ENCODE measurements at regions not wholly inside any gene's neighbourhood (a gene's known extent, or its start where the extent isn't known, plus 50 kb on each side); places are given as distances from the start of the nearest gene placed in this dataset.

GRCh38 chr1:95657248-95657647 lies 423.2 kb downstream of the RWDD3 start:
- Histone ChIP-seq H3K27me3 (ENCODE audit: control insufficient read depth in 4 of 4, insufficient read depth in 4 of 4, low read length in 3 of 4) (no peaks in the 10 kb centered on the region), H3K36me3 (ENCODE audit: control insufficient read depth in 4 of 4, insufficient read depth in 3 of 4, low read depth in 1 of 4, low read length in 3 of 4) (no peaks in the 10 kb centered on the region), H3K27ac (ENCODE audit: low read depth in 1 of 2, low read length in 2 of 2) (no peak overlapping the region), H3K9ac (ENCODE audit: low read depth in 1 of 2, low read length in 2 of 2) (no peak overlapping the region), H3K4me3 (ENCODE audit: low read depth in 1 of 3, low read length in 3 of 3) (no peak overlapping the region), H3K9me3 (ENCODE audit: control insufficient read depth in 4 of 4, low read length in 3 of 4) (no peaks in the 10 kb centered on the region), H3K4me1 (ENCODE audit: control insufficient read depth in 4 of 4, insufficient read depth in 4 of 4, low read length in 3 of 4) (no peaks in the 10 kb centered on the region)
- no peak for DNase-seq (ENCODE audit: low spot score)
- WGBS, result 84% methylated on average over 4 of the region's 4 CpGs
- TF ChIP-seq TAF1 (conservative IDR thresholded peaks at IDR 0.05), result no peak
- no peak for TF ChIP-seq SP1 (IDR thresholded peaks at IDR 0.05)
- no peak for TF ChIP-seq RAD21 (IDR thresholded peaks at IDR 0.05)
- no peak for TF ChIP-seq RXRA (IDR thresholded peaks at IDR 0.05)
- no peak for TF ChIP-seq NR2F2 (IDR thresholded peaks at IDR 0.05)
- no peak for TF ChIP-seq EGR1 (IDR thresholded peaks at IDR 0.05; ENCODE audit: low read depth in 2 of 2)
- no peak for TF ChIP-seq YY1 (IDR thresholded peaks at IDR 0.05)
- no peak for TF ChIP-seq HNF4G (IDR thresholded peaks at IDR 0.05)
- TF ChIP-seq MAX (IDR thresholded peaks at IDR 0.05), result no peak
- TF ChIP-seq GABPA (IDR thresholded peaks at IDR 0.05 in 1 of 2, conservative IDR thresholded peaks at IDR 0.05 in 1 of 2), result no peak
- no peak for TF ChIP-seq HNF4A (conservative IDR thresholded peaks at IDR 0.05)

- no peaks in the 10 kb centered on the region for H3K27me3 ChIP-seq (ENCODE audit: control insufficient read depth in 4 of 4, insufficient read depth in 4 of 4, low read length in 3 of 4)
- H3K4me1 ChIP-seq (ENCODE audit: control insufficient read depth in 4 of 4, insufficient read depth in 4 of 4, low read length in 3 of 4), result no peaks in the 10 kb centered on the region
- H3K9ac ChIP-seq (ENCODE audit: low read depth in 1 of 2, low read length in 2 of 2), result no peak overlapping the region
- no peaks in the 10 kb centered on the region for H3K36me3 ChIP-seq (ENCODE audit: control insufficient read depth in 4 of 4, insufficient read depth in 3 of 4, low read depth in 1 of 4, low read length in 3 of 4)
- no peak overlapping the region for H3K27ac ChIP-seq (ENCODE audit: low read depth in 1 of 2, low read length in 2 of 2)
- no peak for TF ChIP-seq FOXA2 (IDR thresholded peaks at IDR 0.05)
- TF ChIP-seq GABPA (IDR thresholded peaks at IDR 0.05 in 1 of 2, conservative IDR thresholded peaks at IDR 0.05 in 1 of 2), result no peak
- no peak for TF ChIP-seq TAF1 (conservative IDR thresholded peaks at IDR 0.05)
- no peak for TF ChIP-seq RAD21 (IDR thresholded peaks at IDR 0.05)
- no peak for TF ChIP-seq CTCF (IDR thresholded peaks at IDR 0.05; ENCODE audit: low read depth, low read length, missing input control)
- no peak for TF ChIP-seq ZBTB33 (IDR thresholded peaks at IDR 0.05)
- TF ChIP-seq RXRA (IDR thresholded peaks at IDR 0.05), result no peak
- no peak for TF ChIP-seq NR2F2 (IDR thresholded peaks at IDR 0.05)
- TF ChIP-seq YY1 (IDR thresholded peaks at IDR 0.05), result no peak
- TF ChIP-seq HNF4G (IDR thresholded peaks at IDR 0.05), result no peak
- no peak for TF ChIP-seq REST (IDR thresholded peaks at IDR 0.05)
- TF ChIP-seq HNF4A (conservative IDR thresholded peaks at IDR 0.05), result no peak
- no peak for TF ChIP-seq JUND (IDR thresholded peaks at IDR 0.05)
- TF ChIP-seq EGR1 (IDR thresholded peaks at IDR 0.05; ENCODE audit: low read depth in 2 of 2), result no peak
- TF ChIP-seq MAX (IDR thresholded peaks at IDR 0.05), result no peak
- no peak for TF ChIP-seq FOXA1 (IDR thresholded peaks at IDR 0.05)
- TF ChIP-seq SP1 (IDR thresholded peaks at IDR 0.05), result no peak
- H3K4me3 ChIP-seq (ENCODE audit: low read depth in 1 of 3, low read length in 3 of 3), result no peak overlapping the region
- H3K9me3 ChIP-seq (ENCODE audit: control insufficient read depth in 4 of 4, low read length in 3 of 4), result peaks cover 0 to 5% (median 2%) of the 10 kb centered on the region in 4 donors
- 94% methylated on average over 2 of the region's 2 CpGs for WGBS
- DNase-seq (ENCODE audit: low spot score), result no peak
These were observed 425.2 kb downstream of the RWDD3 start for GRCh38 chr1:95659166-95659565.

Measured in liver (tissue), 8 donors.